Keratinocyte (primary cell): ENCODE measurements at regions not wholly inside any gene's neighbourhood (a gene's known extent, or its start where the extent isn't known, plus 50 kb on each side); places are given as distances from the start of the nearest gene placed in this dataset.

Experiments
- DNase-seq: peaks from one replicate; pipeline ENCODE4 v3.0.0-alpha.2; 2011; ENCODE audit warnings: low read depth, missing footprints, low spot score
- FAIRE-seq: peaks from 2 replicates; lab custom pipeline; 2011; peaks lifted over from hg19 to GRCh38; lab: Jason Lieb, UNC
- H2AFZ ChIP-seq: 2 replicates; pipeline ENCODE4 v1.6.0; 2012; ENCODE audit warnings: low read length, control low read depth, inconsistent platforms; ENCODE audit not compliant: control insufficient read depth
- H3K27ac ChIP-seq: 2 replicates; pipeline ENCODE4 v1.5.1; 2011; ENCODE audit warnings: low read length; ENCODE audit not compliant: control insufficient read depth, insufficient read depth
- H3K27me3 ChIP-seq: 3 replicates; pipeline ENCODE4 v1.6.0; 2011; ENCODE audit warnings: low read length; ENCODE audit not compliant: control insufficient read depth, insufficient read depth; ENCODE audit errors: extremely low read depth
- H3K36me3 ChIP-seq, 2 experiments: 2 replicates in 1 of 2; 3 replicates in 1 of 2; pipeline ENCODE4 v1.5.1; 2011; ENCODE audit warnings: low read length in 2 of 2, mild to moderate bottlenecking in 1 of 2; ENCODE audit not compliant: control insufficient read depth in 2 of 2, insufficient read depth in 2 of 2; ENCODE audit errors: extremely low read depth in 1 of 2
- H3K4me1 ChIP-seq: 3 replicates; pipeline ENCODE4 v1.5.1; 2011; ENCODE audit warnings: low read length; ENCODE audit not compliant: control insufficient read depth, insufficient read depth; ENCODE audit errors: extremely low read depth
- H3K4me2 ChIP-seq: 3 replicates; pipeline ENCODE4 v1.6.0; 2011; ENCODE audit warnings: low read depth, low read length; ENCODE audit not compliant: control insufficient read depth, insufficient read depth; ENCODE audit errors: extremely low read depth
- H3K4me3 ChIP-seq, 3 experiments: fragments of 200-600 bp in 1 of 3; sonication (generic) in 1 of 3; 2 replicates in 2 of 3; 3 replicates in 1 of 3; pipeline ENCODE4 v1.5.1; 2011 to 2016; ENCODE audit warnings: low read length in 3 of 3, mild to moderate bottlenecking in 3 of 3, control low read depth in 2 of 3, inconsistent platforms in 1 of 3, low read depth in 1 of 3, mixed read lengths in 1 of 3, mixed run types in 1 of 3, moderate library complexity in 1 of 3; ENCODE audit not compliant: control insufficient read depth in 2 of 3, insufficient read depth in 2 of 3; ENCODE audit errors: extremely low read depth in 1 of 3
- H3K79me2 ChIP-seq: 2 replicates; pipeline ENCODE4 v1.6.0; 2012; ENCODE audit warnings: low read length; ENCODE audit not compliant: control insufficient read depth, insufficient read depth
- H3K9ac ChIP-seq: 3 replicates; pipeline ENCODE4 v1.6.0; 2011; ENCODE audit warnings: low read length; ENCODE audit not compliant: control insufficient read depth, insufficient read depth; ENCODE audit errors: extremely low read depth
- H3K9me1 ChIP-seq: 3 replicates; pipeline ENCODE4 v1.6.0; 2011; ENCODE audit warnings: low read length; ENCODE audit not compliant: control insufficient read depth, insufficient read depth; ENCODE audit errors: extremely low read depth
- H3K9me3 ChIP-seq: 2 replicates; pipeline ENCODE4 v1.5.1; 2012; ENCODE audit warnings: low read depth, low read length; ENCODE audit not compliant: control insufficient read depth
- H4K20me1 ChIP-seq: 3 replicates; pipeline ENCODE4 v1.6.0; 2011; ENCODE audit warnings: low read length; ENCODE audit not compliant: control insufficient read depth, insufficient read depth; ENCODE audit errors: extremely low read depth
- CTCF ChIP-seq, 3 experiments: IDR thresholded peaks in 1 of 3; conservative IDR thresholded peaks in 1 of 3; optimal IDR thresholded peaks in 1 of 3; 2 replicates in 2 of 3; 3 replicates in 1 of 3; pipeline versions ENCODE3 to v1.5.1; 2011; ENCODE audit warnings: low read length in 3 of 3, mild to moderate bottlenecking in 3 of 3, moderate library complexity in 2 of 3, control low read depth in 1 of 3, inconsistent platforms in 1 of 3; ENCODE audit not compliant: insufficient read depth in 2 of 3; ENCODE audit errors: extremely low read depth in 1 of 3
- EZH2 ChIP-seq: IDR thresholded peaks from one replicate; pipeline ENCODE4 v1.6.1; 2012; ENCODE audit warnings: inconsistent platforms, mild to moderate bottlenecking, low read length, moderate library complexity
- dilution Hi-C: fragments of 300-500 bp; cut with MboI; formaldehyde crosslinking; loops from one replicate; pipeline ENCODE4 v1.7.0; 2020; ENCODE audit warnings: low sequenced_read_pairs; ENCODE audit not compliant: extremely low pct_ligation_motif_present

- FAIRE-seq = no peak
Observed at GRCh38 chr7:54615-55014, 137.8 kb upstream of the FAM20C start.

GRCh38 chr7:55690-56248 is 136.6 kb upstream of the FAM20C start:
- FAIRE-seq = no peak
- TF ChIP-seq CTCF (optimal IDR thresholded peaks at IDR 0.05 in 1 of 3, IDR thresholded peaks at IDR 0.05 in 1 of 3, conservative IDR thresholded peaks at IDR 0.05 in 1 of 3; ENCODE audit: extremely low read depth in 1 of 3, insufficient read depth in 2 of 3, low read length in 3 of 3) (no peak), EZH2 (no peak)
- Histone ChIP-seq H3K4me1 (no peaks in the 10 kb centered on the region), H3K4me2 (no peak overlapping the region), H3K9me3 (no peaks in the 10 kb centered on the region), H3K9ac (no peak overlapping the region), H3K4me3 (no peak overlapping the region), H3K36me3 (no peaks in the 10 kb centered on the region), H3K9me1 (no peaks in the 10 kb centered on the region), H2AFZ (no peak overlapping the region), H3K27me3 (peaks cover 10% of the 10 kb centered on the region), H4K20me1 (no peaks in the 10 kb centered on the region), H3K79me2 (no peaks in the 10 kb centered on the region), H3K27ac (no peak overlapping the region)
- no peak for DNase-seq
- dilution Hi-C loops = no loop called here

More at GRCh38 chr7:54615-55014, 137.8 kb upstream of the FAM20C start:
- no peak for DNase-seq
- Histone ChIP-seq H3K36me3 (no peaks in the 10 kb centered on the region), H3K9me3 (no peaks in the 10 kb centered on the region), H3K9ac (no peak overlapping the region), H2AFZ (no peak overlapping the region), H3K79me2 (no peaks in the 10 kb centered on the region), H3K27ac (no peak overlapping the region), H4K20me1 (no peaks in the 10 kb centered on the region), H3K4me3 (no peak overlapping the region), H3K4me1 (no peaks in the 10 kb centered on the region), H3K27me3 (peaks cover 5% of the 10 kb centered on the region), H3K4me2 (no peak overlapping the region), H3K9me1 (no peaks in the 10 kb centered on the region)
- dilution Hi-C loops = no loop called here
- no peak for TF ChIP-seq EZH2
- no peak for TF ChIP-seq CTCF (optimal IDR thresholded peaks at IDR 0.05 in 1 of 3, IDR thresholded peaks at IDR 0.05 in 1 of 3, conservative IDR thresholded peaks at IDR 0.05 in 1 of 3; ENCODE audit: extremely low read depth in 1 of 3, insufficient read depth in 2 of 3, low read length in 3 of 3)
